IMR-90 (cell line): ENCODE measurements at regions not wholly inside any gene's neighbourhood (a gene's known extent, or its start where the extent isn't known, plus 50 kb on each side); places are given as distances from the start of the nearest gene placed in this dataset.

Experiments
- ATAC-seq: fragments of 200-7000 bp; cut with Tn5 transposase; 2 replicates; pipeline ENCODE4 v1.9.1; 2020; ENCODE audit warnings: low read depth, mild to moderate bottlenecking, moderate library complexity
- BruUV-seq: library from RNA; stranded (reverse); fragments of 400-500 nt; replicated peaks from 2 replicates; lab custom pipeline; 2021; lab: Mats Ljungman, UMichigan
- CTCF ChIA-PET: fragments of 300-600 bp; formaldehyde crosslinking; extraction: SDS; loops from one replicate; lab custom pipeline; 2021; ENCODE audit warnings: antibody characterized with exemption; lab: Yijun Ruan, JAX
- POLR2A ChIA-PET: fragments of 300-600 bp; sonication (Branson Sonifier 250); formaldehyde crosslinking; loops from one replicate; lab custom pipeline; 2022; ENCODE audit warnings: antibody characterized with exemption; ENCODE audit not compliant: unreplicated experiment; lab: Charles Lee
- DNase-seq: peaks from one replicate; pipeline ENCODE4 v3.0.0; 2013
- H2AFZ ChIP-seq: replicated peaks from 2 replicates; pipeline ENCODE3; 2013; ENCODE audit warnings: low read length, mild to moderate bottlenecking; ENCODE audit not compliant: poor library complexity
- H2AK5ac ChIP-seq: 2 replicates; pipeline ENCODE4 v1.6.1; 2013; ENCODE audit warnings: low read depth, low read length, inconsistent platforms
- H2AK9ac ChIP-seq: replicated peaks from 2 replicates; pipeline ENCODE3; 2013; ENCODE audit warnings: mild to moderate bottlenecking, low read depth, low read length, moderate library complexity; ENCODE audit not compliant: poor library complexity
- H2BK120ac ChIP-seq: 2 replicates; pipeline ENCODE4 v1.6.1; 2013; ENCODE audit warnings: low read depth, low read length, inconsistent platforms
- H2BK15ac ChIP-seq: 3 replicates; pipeline ENCODE4 v1.6.1; 2013; ENCODE audit warnings: low read depth, low read length, inconsistent platforms
- H2BK20ac ChIP-seq: 2 replicates; pipeline ENCODE4 v1.6.1; 2013; ENCODE audit warnings: low read depth, mild to moderate bottlenecking, inconsistent platforms, low read length, moderate library complexity
- H2BK5ac ChIP-seq: 2 replicates; pipeline ENCODE4 v1.6.1; 2013; ENCODE audit warnings: mild to moderate bottlenecking, low read depth, low read length, inconsistent platforms; ENCODE audit not compliant: poor library complexity, severe bottlenecking
- H3K14ac ChIP-seq: replicated peaks from 2 replicates; pipeline ENCODE4 v1.6.1; 2013; ENCODE audit warnings: low read depth, low read length, inconsistent platforms
- H3K18ac ChIP-seq: 2 replicates; pipeline ENCODE4 v1.6.1; 2013; ENCODE audit warnings: low read depth, low read length, control low read depth
- H3K23ac ChIP-seq: 2 replicates; pipeline ENCODE4 v1.6.1; 2013; ENCODE audit warnings: low read depth, low read length, inconsistent platforms
- H3K27ac ChIP-seq: 2 replicates; pipeline ENCODE4 v1.5.1; 2013; ENCODE audit warnings: mild to moderate bottlenecking, control low read depth, low read length; ENCODE audit not compliant: insufficient read depth
- H3K27me3 ChIP-seq: 2 replicates; pipeline ENCODE4 v1.6.1; 2013; ENCODE audit warnings: low read length; ENCODE audit not compliant: control insufficient read depth, insufficient read depth
- H3K36me3 ChIP-seq: 2 replicates; pipeline ENCODE4 v1.6.1; 2013; ENCODE audit warnings: low read length, mixed read lengths; ENCODE audit not compliant: control insufficient read depth, insufficient read depth
- H3K4ac ChIP-seq: 2 replicates; pipeline ENCODE4 v1.6.1; 2013; ENCODE audit warnings: low read depth, low read length, inconsistent platforms
- H3K4me1 ChIP-seq: 2 replicates; pipeline ENCODE4 v1.6.1; 2013; ENCODE audit warnings: low read length, mixed read lengths; ENCODE audit not compliant: control insufficient read depth, insufficient read depth
- H3K4me2 ChIP-seq: 2 replicates; pipeline ENCODE4 v1.6.1; 2013; ENCODE audit warnings: low read depth, mild to moderate bottlenecking, control low read depth, low read length, moderate library complexity
- H3K4me3 ChIP-seq: 2 replicates; pipeline ENCODE4 v1.5.1; 2013; ENCODE audit warnings: low read depth, mild to moderate bottlenecking, control low read depth, low read length, moderate library complexity; ENCODE audit not compliant: insufficient read depth
- H3K56ac ChIP-seq: 2 replicates; pipeline ENCODE4 v1.6.1; 2013; ENCODE audit warnings: low read length, inconsistent platforms; ENCODE audit not compliant: insufficient read depth; ENCODE audit errors: extremely low read depth
- H3K79me1 ChIP-seq, 2 experiments: 2 replicates each; pipeline ENCODE4 v1.6.1; 2013; ENCODE audit warnings: low read length in 2 of 2, inconsistent platforms in 1 of 2, low read depth in 1 of 2
- H3K9ac ChIP-seq: 2 replicates; pipeline ENCODE4 v1.6.1; 2013; ENCODE audit warnings: low read depth, low read length, control low read depth
- H3K9me1 ChIP-seq: 2 replicates; pipeline ENCODE4 v1.6.1; 2013; ENCODE audit warnings: low read length, inconsistent platforms; ENCODE audit not compliant: insufficient read depth
- H3K9me3 ChIP-seq: 2 replicates; pipeline ENCODE4 v1.6.1; 2013; ENCODE audit warnings: low read length; ENCODE audit not compliant: control insufficient read depth, insufficient read depth
- H4K20me1 ChIP-seq: 2 replicates; pipeline ENCODE4 v1.6.1; 2013; ENCODE audit warnings: low read length, inconsistent platforms; ENCODE audit not compliant: insufficient read depth
- H4K5ac ChIP-seq: 2 replicates; pipeline ENCODE4 v1.6.1; 2013; ENCODE audit warnings: mild to moderate bottlenecking, low read depth, low read length, control low read depth
- H4K8ac ChIP-seq, 2 experiments: 2 replicates each; pipeline ENCODE4 v1.6.1; 2013; ENCODE audit warnings: low read depth in 2 of 2, low read length in 2 of 2, control low read depth in 1 of 2, inconsistent platforms in 1 of 2
- H4K91ac ChIP-seq: 2 replicates; pipeline ENCODE4 v1.6.1; 2013; ENCODE audit warnings: low read depth, low read length, inconsistent platforms; ENCODE audit not compliant: insufficient read depth
- BHLHE40 ChIP-seq: fragments of 150-350 bp; IDR thresholded peaks from 2 replicates; pipeline ENCODE4 v1.6.1; 2016; ENCODE audit warnings: mild to moderate bottlenecking, low read depth, low read length
- CEBPB ChIP-seq: IDR thresholded peaks from 2 replicates; pipeline ENCODE4 v1.6.1; 2012; ENCODE audit warnings: low read depth, low read length, improper control_type of control experiment
- MAZ ChIP-seq: IDR thresholded peaks from 2 replicates; pipeline ENCODE4 v1.6.1; 2012; ENCODE audit warnings: low read depth, mild to moderate bottlenecking, low read length, improper control_type of control experiment, moderate library complexity, borderline replicate concordance
- MXI1 ChIP-seq: IDR thresholded peaks from 2 replicates; pipeline ENCODE4 v1.6.1; 2012; ENCODE audit warnings: low read depth, mild to moderate bottlenecking, low read length, moderate library complexity, borderline replicate concordance
- SMC3 ChIP-seq: fragments of 150-350 bp; IDR thresholded peaks from 2 replicates; pipeline ENCODE4 v1.6.1; 2016; ENCODE audit warnings: low read depth, mild to moderate bottlenecking, antibody characterized with exemption, low read length, moderate library complexity
- WGBS, 2 experiments: methylation state at CpG; one replicate each; pipeline versions ENCODE4 v1.1.5 to v1.1.7; 2013; ENCODE audit warnings: missing lambda C conversion rate in 2 of 2; ENCODE audit not compliant: insufficient read length in 1 of 2; ENCODE audit errors: extremely low coverage in 2 of 2; 5-methylcytosine and 5-hydroxymethylcytosine counted together
- dilution Hi-C: fragments of 300-500 bp; cut with HindIII; formaldehyde crosslinking; loops from one replicate; pipeline ENCODE4 v1.14.3; 2018; ENCODE audit warnings: low sequenced_read_pairs; ENCODE audit not compliant: unreplicated experiment
- in situ Hi-C: fragments of 300-500 bp; cut with MboI; formaldehyde crosslinking; loops from 3 replicates; pipeline ENCODE4 v1.14.3; 2019; ENCODE audit warnings: low sequenced_read_pairs, inconsistent platforms, mixed read lengths
- intact Hi-C: fragments of 100-400 bp; cut with micrococcal nuclease; formaldehyde crosslinking; loops from 2 replicates; pipeline ENCODE4 v1.10.0; 2022
- TF ChIP-seq, protein P1 (sequence below): fragments of 150-350 bp; IDR thresholded peaks from 2 replicates; pipeline ENCODE4 v1.6.1; 2016; ENCODE audit warnings: low read depth, mild to moderate bottlenecking, low read length, moderate library complexity, borderline replicate concordance

GRCh38 chr1:87665151-87665550 is 336.5 kb downstream of the LMO4 start:
- ChIA-PET CTCF (no interaction called here), POLR2A (no interaction called here)
- ATAC-seq, result no peak
- Histone ChIP-seq H3K9me3 (peaks cover 2% of the 10 kb centered on the region; the same call in 1 of the 2 replicates), H2BK20ac (no peak overlapping the region), H2AK5ac (no peak overlapping the region), H3K56ac (no peak overlapping the region), H3K36me3 (no peaks in the 10 kb centered on the region), H3K9me1 (no peaks in the 10 kb centered on the region), H4K5ac (no peak overlapping the region), H3K14ac (no peak overlapping the region), H2AK9ac (no peak overlapping the region), H3K79me1 (no peaks in the 10 kb centered on the region), H2BK15ac (no peak overlapping the region), H3K18ac (no peak overlapping the region), H4K8ac (no peak overlapping the region), H3K4me3 (no peak overlapping the region), H2BK5ac (no peak overlapping the region), H3K9ac (no peak overlapping the region), H3K4me1 (no peaks in the 10 kb centered on the region), H3K23ac (no peak overlapping the region), H3K27me3 (no peaks in the 10 kb centered on the region), H3K4me2 (no peak overlapping the region), H3K4ac (no peak overlapping the region), H2AFZ (no peak overlapping the region), H3K27ac (no peak overlapping the region), H4K20me1 (no peaks in the 10 kb centered on the region), H2BK120ac (no peak overlapping the region), H4K91ac (no peak overlapping the region)
- no CpG with 5 or more reads among the region's 2 CpGs for WGBS, 2 experiments
- BruUV-seq, result no TSS peak
- intact Hi-C loops (no loop called here), dilution Hi-C loops (no loop called here), in situ Hi-C loops (no loop called here)
- TF ChIP-seq MXI1 (no peak), MAZ (no peak), BHLHE40 (no peak), SMC3 (no peak), CEBPB (no peak)
- TF ChIP-seq, protein P1, sequence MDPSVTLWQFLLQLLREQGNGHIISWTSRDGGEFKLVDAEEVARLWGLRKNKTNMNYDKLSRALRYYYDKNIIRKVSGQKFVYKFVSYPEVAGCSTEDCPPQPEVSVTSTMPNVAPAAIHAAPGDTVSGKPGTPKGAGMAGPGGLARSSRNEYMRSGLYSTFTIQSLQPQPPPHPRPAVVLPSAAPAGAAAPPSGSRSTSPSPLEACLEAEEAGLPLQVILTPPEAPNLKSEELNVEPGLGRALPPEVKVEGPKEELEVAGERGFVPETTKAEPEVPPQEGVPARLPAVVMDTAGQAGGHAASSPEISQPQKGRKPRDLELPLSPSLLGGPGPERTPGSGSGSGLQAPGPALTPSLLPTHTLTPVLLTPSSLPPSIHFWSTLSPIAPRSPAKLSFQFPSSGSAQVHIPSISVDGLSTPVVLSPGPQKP, result no peak
- no peak for DNase-seq
